NCI-H345 treated with DMSO at 0.1 percent for 48 hours (cell line): ENCODE measurements at regions not wholly inside any gene's neighbourhood (a gene's known extent, or its start where the extent isn't known, plus 50 kb on each side); places are given as distances from the start of the nearest gene placed in this dataset.
A peak's percentile ranks its signal among the peaks of the same experiment; 100 is the strongest.

ENCODE experiments used
- DNase-seq: peaks from one replicate; lab custom pipeline; 2025; ENCODE audit not compliant: unreplicated experiment; lab: John Stamatoyannopoulos, UW

- no peak for DNase-seq
These were observed 128.7 kb upstream of the ZFHX3 start for GRCh38 chr16:73176577-73177013.

GRCh38 chr16:73172973-73173709 is 125.2 kb upstream of the ZFHX3 start:
- DNase-seq, result no peak

- peak; percentile 35 for DNase-seq
These were observed 124.5 kb upstream of the ZFHX3 start for GRCh38 chr16:73172241-73172972.

- no peak for DNase-seq
These were observed 123.9 kb upstream of the ZFHX3 start for GRCh38 chr16:73171901-73172240.

- DNase-seq, result peak; percentile 18
These were observed 123.5 kb upstream of the ZFHX3 start for GRCh38 chr16:73171380-73171779.

- no peak for DNase-seq
These were observed 122.7 kb upstream of the ZFHX3 start for GRCh38 chr16:73170612-73171038.

- no peak for DNase-seq
These were observed 119.1 kb upstream of the ZFHX3 start for GRCh38 chr16:73166947-73167550.

- DNase-seq, result no peak
These were observed 118.5 kb upstream of the ZFHX3 start for GRCh38 chr16:73166441-73166851.

GRCh38 chr16:73163238-73163815 is 115.4 kb upstream of the ZFHX3 start:
- no peak for DNase-seq

GRCh38 chr16:73161977-73162376 is 114.0 kb upstream of the ZFHX3 start:
- no peak for DNase-seq

- DNase-seq, result no peak
These were observed 111.4 kb upstream of the ZFHX3 start for GRCh38 chr16:73159296-73159695.

- no peak for DNase-seq
These were observed 109.9 kb upstream of the ZFHX3 start for GRCh38 chr16:73157861-73158260.

GRCh38 chr16:73154063-73154870 is 106.3 kb upstream of the ZFHX3 start:
- no peak for DNase-seq

- DNase-seq, result no peak
These were observed 104.6 kb upstream of the ZFHX3 start for GRCh38 chr16:73152386-73153125.

- DNase-seq, result no peak
These were observed 104.0 kb upstream of the ZFHX3 start for GRCh38 chr16:73151941-73152340.

- no peak for DNase-seq
These were observed 103.3 kb upstream of the ZFHX3 start for GRCh38 chr16:73151225-73151624.

- no peak for DNase-seq
These were observed 102.9 kb upstream of the ZFHX3 start for GRCh38 chr16:73150786-73151185.

- no peak for DNase-seq
These were observed 101.4 kb upstream of the ZFHX3 start for GRCh38 chr16:73149334-73149733.

GRCh38 chr16:73147958-73148357 is 100.0 kb upstream of the ZFHX3 start:
- DNase-seq, result no peak

GRCh38 chr16:73145166-73145880 is 97.4 kb upstream of the ZFHX3 start:
- DNase-seq, result no peak
